Naive thymus-derived CD8-positive, alpha-beta T cell (primary cell): ENCODE measurements at regions not wholly inside any gene's neighbourhood (a gene's known extent, or its start where the extent isn't known, plus 50 kb on each side); places are given as distances from the start of the nearest gene placed in this dataset.

Experiments used
- ATAC-seq, 2 donors: fragments of 150-1000 bp; cut with Tn5 transposase in 1 of 2; sonication (Bioruptor Pico), chemical (Tn5 transposase) in 1 of 2; 1 replicate in 1 of 2; 2 replicates in 1 of 2; pipeline ENCODE4 v1.10.0; 2021; ENCODE audit warnings: mild to moderate bottlenecking in 2 of 2, moderate library complexity in 2 of 2
- POLR2A ChIA-PET: fragments of 350-600 bp; sonication (Branson Sonifier 250); formaldehyde crosslinking; loops from one replicate; lab custom pipeline; 2021; ENCODE audit warnings: antibody characterized with exemption; lab: Charles Lee
- DNase-seq, 10 donors: peaks; one replicate each; pipeline versions ENCODE4 v3.0.0 to v3.0.0-alpha.2; 2020 to 2022
- H3K27ac Mint-ChIP-seq, 10 donors: one replicate each; pipeline ENCODE4 v1.8.0; 2020 to 2022; ENCODE audit warnings: mild to moderate bottlenecking in 10 of 10, mixed read lengths in 10 of 10, moderate library complexity in 4 of 10, inconsistent platforms in 1 of 10
- H3K27me3 Mint-ChIP-seq, 5 donors: one replicate each; pipeline ENCODE4 v1.8.0; 2021 to 2022; ENCODE audit warnings: mixed read lengths in 5 of 5
- H3K36me3 Mint-ChIP-seq, 3 donors: one replicate each; pipeline ENCODE4 v1.8.0; 2020 to 2022; ENCODE audit warnings: mixed read lengths in 3 of 3, mild to moderate bottlenecking in 2 of 3, inconsistent platforms in 1 of 3
- H3K4me1 Mint-ChIP-seq, 4 donors: one replicate each; pipeline ENCODE4 v1.8.0; 2021 to 2022; ENCODE audit warnings: mixed read lengths in 4 of 4
- H3K4me3 Mint-ChIP-seq, 10 donors: one replicate each; pipeline ENCODE4 v1.8.0; 2020 to 2022; ENCODE audit warnings: mild to moderate bottlenecking in 10 of 10, mixed read lengths in 10 of 10, moderate library complexity in 6 of 10, inconsistent platforms in 1 of 10
- H3K9me3 Mint-ChIP-seq, 9 donors: one replicate each; pipeline ENCODE4 v1.8.0; 2020 to 2022; ENCODE audit warnings: mixed read lengths in 9 of 9, mild to moderate bottlenecking in 3 of 9, inconsistent platforms in 1 of 9, moderate library complexity in 1 of 9

DNA sequence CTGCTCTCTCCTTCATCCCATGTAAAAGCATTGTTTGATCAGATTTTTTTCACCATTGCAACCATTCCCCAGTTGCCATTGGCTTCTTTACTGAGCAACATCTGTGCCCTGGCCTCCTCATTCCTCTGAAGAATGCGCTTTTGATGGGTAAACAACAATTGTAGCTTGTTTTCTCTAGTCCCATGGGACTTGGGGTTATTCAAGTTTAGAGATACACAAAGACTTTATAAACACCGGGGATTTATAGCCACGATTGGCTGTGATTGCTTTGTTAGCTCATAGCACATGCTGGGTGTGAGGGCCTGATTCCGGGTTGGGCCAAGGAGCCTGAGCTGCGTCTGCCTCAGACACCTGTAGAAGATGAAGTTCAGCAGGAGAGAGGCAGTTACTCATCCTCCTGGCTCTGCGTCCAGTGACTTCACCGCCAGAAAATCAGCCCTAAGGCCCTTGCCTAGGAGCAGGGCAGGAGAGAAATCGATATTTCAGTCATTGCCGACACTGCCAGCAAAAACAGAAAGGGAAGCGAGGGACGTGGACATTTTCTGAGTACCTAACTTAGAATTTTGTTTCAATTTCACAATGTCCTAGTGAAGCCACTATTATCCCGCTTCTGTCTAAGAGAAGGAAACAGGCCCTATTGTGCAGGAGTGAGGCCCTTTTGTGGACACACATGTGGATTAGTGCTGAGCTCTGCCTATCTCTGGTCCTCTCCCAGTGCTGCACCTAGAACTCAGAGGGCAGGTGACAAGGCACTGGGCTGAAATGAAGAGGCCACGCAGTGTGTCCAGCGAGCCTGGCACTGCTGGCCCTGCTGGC, 159.8 kb upstream of the USP24 start:
- Mint-ChIP-seq H3K27ac (no peak overlapping the region), H3K36me3 (no peaks in the 10 kb centered on the region), H3K9me3 (no peaks in the 10 kb centered on the region), H3K4me1 (peaks cover 3 to 12% (median 5%) of the 10 kb centered on the region in 4 donors), H3K4me3 (no peak overlapping the region), H3K27me3 (peaks cover 0 to 7% (median 3%) of the 10 kb centered on the region in 5 donors)
- no peak for DNase-seq
- no peak for ATAC-seq
- POLR2A ChIA-PET, result no interaction called here

DNA sequence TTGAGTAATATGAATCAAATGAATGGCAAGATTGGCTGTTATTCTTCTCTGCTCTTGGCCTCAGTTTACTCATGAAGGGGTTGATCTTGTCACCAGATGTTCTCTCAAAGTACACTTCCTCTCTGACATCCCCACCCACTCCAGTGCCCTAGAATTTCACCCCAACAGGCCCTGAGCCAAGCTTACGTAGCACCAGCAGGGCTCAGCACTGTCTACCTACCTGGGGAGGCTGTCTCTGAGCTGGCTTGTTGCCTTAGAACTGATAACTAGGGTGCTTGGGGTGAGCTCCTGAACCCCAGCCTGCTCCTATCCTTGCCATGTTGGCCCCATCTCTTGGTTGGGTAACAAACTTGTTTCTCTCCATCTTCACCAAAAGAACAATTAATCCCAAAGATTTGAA, 159.1 kb upstream of the USP24 start:
- Mint-ChIP-seq H3K27ac (no peak overlapping the region), H3K27me3 (peaks cover 0 to 11% (median 3%) of the 10 kb centered on the region in 5 donors), H3K36me3 (no peaks in the 10 kb centered on the region), H3K9me3 (peaks cover 0 to 4% (median 0%) of the 10 kb centered on the region in 9 donors), H3K4me3 (no peak overlapping the region), H3K4me1 (peaks cover 2 to 9% (median 3%) of the 10 kb centered on the region in 4 donors)
- POLR2A ChIA-PET, result no interaction called here
- no peak for ATAC-seq
- DNase-seq, result no peak

GRCh38 chr1:55369474-55369873, 154.3 kb upstream of the USP24 start:
- Mint-ChIP-seq H3K27ac (no peak overlapping the region), H3K9me3 (peaks cover 0 to 16% (median 0%) of the 10 kb centered on the region in 9 donors), H3K36me3 (peaks cover 0 to 3% (median 0%) of the 10 kb centered on the region in 3 donors), H3K4me3 (no peak overlapping the region), H3K4me1 (no peaks in the 10 kb centered on the region), H3K27me3 (peaks cover 0 to 8% (median 2%) of the 10 kb centered on the region in 5 donors)
- DNase-seq (no peak), ATAC-seq (no peak)
- POLR2A ChIA-PET, result no interaction called here

GRCh38 chr1:55368698-55369097, 153.5 kb upstream of the USP24 start:
- H3K4me1 Mint-ChIP-seq, result peaks cover 0 to under 1% (median 0%) of the 10 kb centered on the region in 4 donors
- DNase-seq, result no peak
- no peak overlapping the region for H3K4me3 Mint-ChIP-seq
- no peak overlapping the region for H3K27ac Mint-ChIP-seq
- no peak for ATAC-seq
- POLR2A ChIA-PET, result no interaction called here
- H3K9me3 Mint-ChIP-seq, result peaks cover 0 to 16% (median 0%) of the 10 kb centered on the region in 9 donors
- peaks cover 0 to 3% (median 0%) of the 10 kb centered on the region in 3 donors for H3K36me3 Mint-ChIP-seq
- H3K27me3 Mint-ChIP-seq, result peaks cover 0 to 8% (median 2%) of the 10 kb centered on the region in 5 donors

DNA sequence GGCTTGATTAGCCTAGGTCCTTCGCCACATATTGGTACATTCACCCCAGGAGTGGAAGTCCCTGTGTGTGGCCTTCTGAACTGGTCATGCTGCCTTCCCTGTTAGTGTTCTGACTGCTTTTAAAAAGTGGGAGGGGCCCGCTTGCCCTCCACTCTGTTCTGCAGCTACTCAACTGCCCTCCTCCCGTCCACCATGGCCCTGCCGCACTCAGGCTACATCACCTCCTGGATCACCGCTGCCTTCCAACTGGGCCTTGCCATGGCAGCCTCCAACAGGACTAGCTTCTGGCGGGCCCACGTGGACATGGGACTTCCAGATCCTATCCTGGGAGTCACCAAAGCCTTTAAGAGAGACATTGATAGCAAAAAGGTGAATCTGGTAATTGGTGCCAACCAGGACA, 152.1 kb upstream of the USP24 start:
- H3K9me3 Mint-ChIP-seq, result peaks cover 0 to 16% (median 0%) of the 10 kb centered on the region in 9 donors
- H3K4me3 Mint-ChIP-seq, result no peak overlapping the region
- no peak overlapping the region for H3K27ac Mint-ChIP-seq
- ATAC-seq (no peak), DNase-seq (no peak)
- peaks cover 0 to 8% (median 2%) of the 10 kb centered on the region in 5 donors for H3K27me3 Mint-ChIP-seq
- peaks cover 0 to 3% (median 0%) of the 10 kb centered on the region in 3 donors for H3K36me3 Mint-ChIP-seq
- POLR2A ChIA-PET, result no interaction called here
- H3K4me1 Mint-ChIP-seq, result peaks cover 0 to 9% (median 3%) of the 10 kb centered on the region in 4 donors

DNA sequence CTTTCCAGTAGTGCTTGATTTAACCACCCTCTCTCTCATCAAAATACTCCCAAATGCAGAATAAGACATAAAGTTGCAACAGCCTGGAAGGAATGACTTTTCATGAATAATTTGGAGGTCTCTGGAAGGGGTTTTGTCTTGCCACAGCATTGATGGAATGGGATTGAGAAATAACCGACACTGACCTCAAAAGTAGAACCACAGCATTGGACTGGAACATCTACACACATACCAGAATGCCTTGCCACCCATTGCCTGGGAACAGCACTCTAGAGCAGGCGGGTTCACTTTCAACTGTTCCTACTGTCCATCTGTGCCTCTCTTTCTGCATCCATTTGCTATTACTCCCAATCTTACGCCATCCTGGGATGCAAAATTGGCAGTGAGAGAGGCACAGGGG, 149.1 kb upstream of the USP24 start:
- Mint-ChIP-seq H3K4me3 (no peak overlapping the region), H3K27me3 (peaks cover 0 to 4% (median 0%) of the 10 kb centered on the region in 5 donors), H3K9me3 (peaks cover 0 to 12% (median 0%) of the 10 kb centered on the region in 9 donors), H3K4me1 (peaks cover 0 to 9% (median 3%) of the 10 kb centered on the region in 4 donors), H3K36me3 (peaks cover 0 to 3% (median 0%) of the 10 kb centered on the region in 3 donors), H3K27ac (no peak overlapping the region)
- no peak for ATAC-seq
- DNase-seq, result no peak
- POLR2A ChIA-PET, result no interaction called here

- Mint-ChIP-seq H3K27me3 (peaks cover 0 to 10% (median 0%) of the 10 kb centered on the region in 5 donors), H3K9me3 (peaks cover 0 to 5% (median 0%) of the 10 kb centered on the region in 9 donors), H3K4me1 (peaks cover 0 to 9% (median 3%) of the 10 kb centered on the region in 4 donors), H3K36me3 (peaks cover 0 to under 1% (median 0%) of the 10 kb centered on the region in 3 donors), H3K27ac (no peak overlapping the region), H3K4me3 (no peak overlapping the region)
- POLR2A ChIA-PET, result no interaction called here
- DNase-seq (no peak), ATAC-seq (no peak)
Observed at GRCh38 chr1:55363268-55363667, 148.1 kb upstream of the USP24 start.

- DNase-seq (no peak), ATAC-seq (no peak)
- no peak overlapping the region for H3K4me3 Mint-ChIP-seq
- peaks cover 0 to 10% (median 3%) of the 10 kb centered on the region in 5 donors for H3K27me3 Mint-ChIP-seq
- H3K27ac Mint-ChIP-seq, result no peak overlapping the region
- POLR2A ChIA-PET, result no interaction called here
- no peaks in the 10 kb centered on the region for H3K36me3 Mint-ChIP-seq
- H3K4me1 Mint-ChIP-seq, result peaks cover 0 to 9% (median 3%) of the 10 kb centered on the region in 4 donors
- no peaks in the 10 kb centered on the region for H3K9me3 Mint-ChIP-seq
Observed at GRCh38 chr1:55362558-55362957, 147.4 kb upstream of the USP24 start.

- Mint-ChIP-seq H3K36me3 (no peaks in the 10 kb centered on the region), H3K27ac (no peak overlapping the region), H3K4me1 (peaks cover 0 to 9% (median 3%) of the 10 kb centered on the region in 4 donors), H3K27me3 (peaks cover 0 to 10% (median 3%) of the 10 kb centered on the region in 5 donors), H3K9me3 (no peaks in the 10 kb centered on the region), H3K4me3 (no peak overlapping the region)
- no peak for DNase-seq
- no peak for ATAC-seq
- POLR2A ChIA-PET, result no interaction called here
Observed at GRCh38 chr1:55359611-55360010, 144.4 kb upstream of the USP24 start.

DNA sequence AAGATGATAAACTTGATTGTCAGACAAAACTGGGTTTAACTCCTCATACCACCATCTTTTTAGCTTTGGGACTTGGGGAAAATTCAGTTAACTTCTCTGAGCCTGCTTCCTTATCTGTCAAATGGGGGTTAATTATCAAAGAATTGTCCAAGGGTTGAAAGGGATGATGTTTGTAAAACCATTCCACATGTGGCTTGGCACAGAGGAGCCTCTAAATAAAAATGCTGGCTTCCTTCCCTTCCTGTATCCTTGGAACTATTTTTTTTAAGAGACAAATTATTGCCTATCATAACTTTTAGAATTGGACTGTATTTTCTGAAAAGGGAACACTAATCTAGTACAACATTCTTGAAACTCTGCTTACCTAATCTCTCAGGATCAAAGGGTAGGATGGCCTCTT, 143.4 kb upstream of the USP24 start:
- POLR2A ChIA-PET, result no interaction called here
- DNase-seq (no peak), ATAC-seq (no peak)
- no peak overlapping the region for H3K4me3 Mint-ChIP-seq
- no peaks in the 10 kb centered on the region for H3K36me3 Mint-ChIP-seq
- H3K4me1 Mint-ChIP-seq, result peaks cover 0 to 9% (median 2%) of the 10 kb centered on the region in 4 donors
- no peaks in the 10 kb centered on the region for H3K9me3 Mint-ChIP-seq
- peaks cover 0 to 10% (median 3%) of the 10 kb centered on the region in 5 donors for H3K27me3 Mint-ChIP-seq
- no peak overlapping the region for H3K27ac Mint-ChIP-seq

DNA sequence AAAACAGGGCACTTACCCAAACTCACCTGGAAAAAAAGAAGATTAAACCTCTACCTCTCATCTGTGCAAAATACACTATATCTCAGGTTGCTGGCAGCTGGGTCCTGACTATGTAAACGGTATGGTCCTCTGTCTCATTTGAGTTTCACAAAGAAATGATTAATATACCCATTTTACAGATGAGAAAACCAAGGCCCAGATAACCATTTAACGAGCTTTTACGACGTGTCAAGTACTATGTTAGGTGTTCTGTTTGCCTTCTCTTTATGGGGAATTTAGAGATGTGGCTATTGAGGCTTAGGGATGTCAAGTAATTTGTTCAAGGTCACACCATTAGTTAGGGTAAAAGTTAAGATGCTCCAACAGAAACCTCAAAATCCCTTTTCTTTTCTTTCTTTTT, 140.4 kb upstream of the USP24 start:
- ATAC-seq, result no peak
- POLR2A ChIA-PET, result no interaction called here
- no peak overlapping the region for H3K4me3 Mint-ChIP-seq
- peaks cover 3 to 10% (median 7%) of the 10 kb centered on the region in 5 donors for H3K27me3 Mint-ChIP-seq
- H3K27ac Mint-ChIP-seq, result no peak overlapping the region
- DNase-seq, result no peak
- H3K4me1 Mint-ChIP-seq, result no peaks in the 10 kb centered on the region
- H3K9me3 Mint-ChIP-seq, result no peaks in the 10 kb centered on the region
- H3K36me3 Mint-ChIP-seq, result no peaks in the 10 kb centered on the region

DNA sequence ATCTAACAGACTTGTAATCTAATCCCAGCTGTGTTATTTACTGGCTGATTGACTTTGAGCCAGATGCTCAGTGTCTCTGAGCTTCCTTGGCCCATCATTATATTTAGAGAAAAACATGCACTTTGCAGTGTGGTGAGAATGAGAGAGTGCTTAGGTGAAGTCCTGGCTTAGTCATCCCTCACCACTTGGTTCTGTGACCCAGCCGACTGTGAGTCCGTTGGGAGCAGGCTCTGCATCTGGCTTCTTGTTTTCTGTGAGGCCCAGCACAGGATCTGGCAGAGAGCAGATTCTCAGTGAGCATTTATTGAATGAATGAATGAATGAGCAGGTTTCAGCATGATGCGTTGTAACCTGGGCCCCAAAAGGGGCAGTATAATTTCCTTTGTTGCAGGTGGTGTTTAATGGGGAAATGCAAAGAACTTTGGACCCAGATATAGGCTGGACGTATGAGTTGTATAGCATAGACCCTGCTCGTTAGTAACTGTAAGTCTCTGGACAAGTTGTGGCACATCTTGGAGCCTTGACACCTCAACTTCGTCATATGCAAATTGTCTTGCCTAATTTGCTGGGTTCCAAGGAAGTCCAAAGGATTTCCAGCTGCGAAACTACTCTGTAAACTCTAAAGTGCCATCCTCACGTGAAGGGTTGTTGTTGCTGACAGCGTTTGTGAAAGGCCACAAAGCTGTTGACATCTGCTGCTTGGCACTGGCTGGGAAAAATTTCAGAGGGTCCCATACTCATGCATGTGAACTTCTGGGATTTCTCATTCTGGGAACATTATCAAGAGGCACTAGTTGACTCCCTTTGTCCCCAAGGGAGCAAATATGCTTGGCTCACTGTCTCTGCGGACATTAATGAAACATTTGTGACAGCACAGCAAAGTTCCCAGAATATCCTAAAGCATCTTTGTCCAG, 138.8 kb upstream of the USP24 start:
- DNase-seq (no peak), ATAC-seq (no peak)
- Mint-ChIP-seq H3K4me1 (no peaks in the 10 kb centered on the region), H3K9me3 (no peaks in the 10 kb centered on the region), H3K27me3 (peaks cover 5 to 18% (median 12%) of the 10 kb centered on the region in 5 donors), H3K27ac (no peak overlapping the region), H3K36me3 (no peaks in the 10 kb centered on the region), H3K4me3 (no peak overlapping the region)
- POLR2A ChIA-PET, result no interaction called here

- no peak overlapping the region for H3K4me3 Mint-ChIP-seq
- H3K36me3 Mint-ChIP-seq, result no peaks in the 10 kb centered on the region
- no peak overlapping the region for H3K27ac Mint-ChIP-seq
- POLR2A ChIA-PET, result no interaction called here
- ATAC-seq, result no peak
- DNase-seq, result no peak
- peaks cover 5 to 20% (median 11%) of the 10 kb centered on the region in 5 donors for H3K27me3 Mint-ChIP-seq
- no peaks in the 10 kb centered on the region for H3K4me1 Mint-ChIP-seq
- H3K9me3 Mint-ChIP-seq, result no peaks in the 10 kb centered on the region
Observed at GRCh38 chr1:55352811-55353180, 137.6 kb upstream of the USP24 start.
